Upper lobe of left lung (tissue), 6 donors: ENCODE measurements at regions not wholly inside any gene's neighbourhood (a gene's known extent, or its start where the extent isn't known, plus 50 kb on each side); places are given as distances from the start of the nearest gene placed in this dataset.

Experiments used
- ATAC-seq, 2 donors: fragments of 200-7000 bp; cut with Tn5 transposase; one replicate each; pipeline ENCODE4 v1.9.1; 2022; ENCODE audit warnings: mild to moderate bottlenecking in 2 of 2, moderate library complexity in 2 of 2; ENCODE audit not compliant: low FRiP score in 2 of 2
- DNase-seq, 2 donors: peaks; one replicate each; pipeline ENCODE4 v3.0.0-alpha.2; 2019 to 2020
- H3K27ac ChIP-seq, 4 donors: fragments of 200-600 bp; sonication (generic); one replicate each; pipeline ENCODE4 v1.5.1; 2016 to 2019
- H3K27me3 ChIP-seq, 4 donors: fragments of 200-600 bp; sonication (generic); one replicate each; pipeline ENCODE4 v1.5.1; 2017 to 2019
- H3K36me3 ChIP-seq, 4 donors: fragments of 200-600 bp; sonication (generic); one replicate each; pipeline ENCODE4 v1.5.1; 2016 to 2019
- H3K4me1 ChIP-seq, 4 donors: fragments of 200-600 bp; sonication (generic); one replicate each; pipeline ENCODE4 v1.5.1; 2018 to 2019
- H3K4me3 ChIP-seq, 4 donors: fragments of 200-600 bp; sonication (generic); one replicate each; pipeline ENCODE4 v1.5.1; 2017 to 2019; ENCODE audit warnings: mild to moderate bottlenecking in 2 of 4, moderate library complexity in 1 of 4
- H3K9me3 ChIP-seq, 4 donors: fragments of 200-600 bp; sonication (generic); one replicate each; pipeline ENCODE4 v1.5.1; 2018 to 2019
- CTCF ChIP-seq, 6 experiments: fragments of 450-650 bp in 4 of 6; fragments of 200-600 bp in 2 of 6; sonication (generic) in 2 of 6; IDR thresholded peaks; one replicate each; pipeline ENCODE4 v1.5.1; 2016 to 2019; ENCODE audit warnings: antibody characterized with exemption in 6 of 6
- EP300 ChIP-seq, 4 donors: sonication (generic); formaldehyde crosslinking; IDR thresholded peaks; one replicate each; pipeline ENCODE4 v1.5.1; 2017; ENCODE audit warnings: antibody characterized with exemption in 4 of 4, control low read depth in 2 of 4
- POLR2A ChIP-seq, 4 donors: fragments of 450-650 bp; IDR thresholded peaks; one replicate each; pipeline ENCODE4 v1.5.1; 2016 to 2017; ENCODE audit warnings: antibody characterized with exemption in 4 of 4, mild to moderate bottlenecking in 2 of 4
- POLR2AphosphoS5 ChIP-seq, 2 donors: sonication (generic); formaldehyde crosslinking; IDR thresholded peaks; one replicate each; pipeline ENCODE4 v1.5.1; 2017; ENCODE audit warnings: antibody characterized with exemption in 2 of 2
- WGBS, 2 donors: methylation state at CpG; one replicate each; pipeline ENCODE4 v1.1.5; 2017 to 2018; 5-methylcytosine and 5-hydroxymethylcytosine counted together
- donor health status: DM: no; HTN: no; CAD: no; lungs with moderate emphysema.
- donor health status: DM: no; HTN: yes; CAD: no; lungs with severe emphysema.

- DNase-seq: no peak
- TF ChIP-seq POLR2A (IDR thresholded peaks at IDR 0.05) (no peak), POLR2AphosphoS5 (IDR thresholded peaks at IDR 0.05) (no peak), CTCF (IDR thresholded peaks at IDR 0.05) (no peak), EP300 (IDR thresholded peaks at IDR 0.05) (no peak)
- WGBS, 2 donors: 74 to 75% methylated on average over 10 of the region's 10 CpGs
These were observed 222.6 kb upstream of the SALL3 start for GRCh38 chr18:78757014-78757413.

GRCh38 chr18:78758496-78758895, 221.1 kb upstream of the SALL3 start:
- ATAC-seq (no peak), DNase-seq (no peak)
- H3K27ac ChIP-seq: no peak overlapping the region
- 83 to 85% methylated on average over 9 of the region's 9 CpGs for WGBS, 2 donors
- H3K4me1 ChIP-seq: no peaks in the 10 kb centered on the region
- no peak overlapping the region for H3K4me3 ChIP-seq
- H3K36me3 ChIP-seq: no peaks in the 10 kb centered on the region
- TF ChIP-seq EP300 (IDR thresholded peaks at IDR 0.05) (no peak), POLR2A (IDR thresholded peaks at IDR 0.05) (no peak), POLR2AphosphoS5 (IDR thresholded peaks at IDR 0.05) (no peak)
- H3K27me3 ChIP-seq: no peaks in the 10 kb centered on the region
- no peaks in the 10 kb centered on the region for H3K9me3 ChIP-seq

More at GRCh38 chr18:78757014-78757413, 222.6 kb upstream of the SALL3 start:
- Histone ChIP-seq H3K4me3 (no peak overlapping the region), H3K36me3 (no peaks in the 10 kb centered on the region), H3K27me3 (no peaks in the 10 kb centered on the region), H3K9me3 (no peaks in the 10 kb centered on the region), H3K27ac (no peak overlapping the region), H3K4me1 (no peaks in the 10 kb centered on the region)
- no peak for ATAC-seq

GRCh38 chr18:78762753-78763152, 216.9 kb upstream of the SALL3 start:
- DNase-seq (no peak), ATAC-seq (no peak)
- Histone ChIP-seq H3K4me3 (no peak overlapping the region), H3K9me3 (no peaks in the 10 kb centered on the region), H3K36me3 (no peaks in the 10 kb centered on the region), H3K27me3 (no peaks in the 10 kb centered on the region), H3K27ac (no peak overlapping the region), H3K4me1 (no peaks in the 10 kb centered on the region)
- TF ChIP-seq CTCF (IDR thresholded peaks at IDR 0.05): no peak
- 92 to 98% methylated on average over 6 to 8 of the region's 8 CpGs for WGBS, 2 donors

- ATAC-seq (no peak), DNase-seq (no peak)
- 83 to 85% methylated on average over 9 to 10 of the region's 10 CpGs for WGBS, 2 donors
These were observed 215.1 kb upstream of the SALL3 start for GRCh38 chr18:78764544-78764943.

GRCh38 chr18:78765142-78765541, 214.5 kb upstream of the SALL3 start:
- Histone ChIP-seq H3K36me3 (no peaks in the 10 kb centered on the region), H3K27me3 (peaks cover 0 to 4% (median 0%) of the 10 kb centered on the region in 4 donors), H3K4me3 (no peak overlapping the region), H3K9me3 (no peaks in the 10 kb centered on the region), H3K27ac (no peak overlapping the region), H3K4me1 (no peaks in the 10 kb centered on the region)
- DNase-seq (no peak), ATAC-seq (no peak)
- TF ChIP-seq CTCF (IDR thresholded peaks at IDR 0.05) (no peak), POLR2AphosphoS5 (IDR thresholded peaks at IDR 0.05) (no peak), POLR2A (IDR thresholded peaks at IDR 0.05) (no peak), EP300 (IDR thresholded peaks at IDR 0.05) (no peak)
- WGBS, 2 donors: 76 to 80% methylated on average over 12 of the region's 12 CpGs

More at GRCh38 chr18:78764544-78764943, 215.1 kb upstream of the SALL3 start:
- Histone ChIP-seq H3K36me3 (no peaks in the 10 kb centered on the region), H3K27me3 (peaks cover 0 to 4% (median 0%) of the 10 kb centered on the region in 4 donors), H3K27ac (no peak overlapping the region), H3K4me3 (no peak overlapping the region), H3K9me3 (no peaks in the 10 kb centered on the region), H3K4me1 (no peaks in the 10 kb centered on the region)
- TF ChIP-seq POLR2A (IDR thresholded peaks at IDR 0.05) (no peak), CTCF (IDR thresholded peaks at IDR 0.05) (no peak), EP300 (IDR thresholded peaks at IDR 0.05) (no peak), POLR2AphosphoS5 (IDR thresholded peaks at IDR 0.05) (no peak)
